ENCODE measurements at regions not wholly inside any gene's neighbourhood (a gene's known extent, or its start where the extent isn't known, plus 50 kb on each side); places are given as distances from the start of the nearest gene placed in this dataset.

DNA sequence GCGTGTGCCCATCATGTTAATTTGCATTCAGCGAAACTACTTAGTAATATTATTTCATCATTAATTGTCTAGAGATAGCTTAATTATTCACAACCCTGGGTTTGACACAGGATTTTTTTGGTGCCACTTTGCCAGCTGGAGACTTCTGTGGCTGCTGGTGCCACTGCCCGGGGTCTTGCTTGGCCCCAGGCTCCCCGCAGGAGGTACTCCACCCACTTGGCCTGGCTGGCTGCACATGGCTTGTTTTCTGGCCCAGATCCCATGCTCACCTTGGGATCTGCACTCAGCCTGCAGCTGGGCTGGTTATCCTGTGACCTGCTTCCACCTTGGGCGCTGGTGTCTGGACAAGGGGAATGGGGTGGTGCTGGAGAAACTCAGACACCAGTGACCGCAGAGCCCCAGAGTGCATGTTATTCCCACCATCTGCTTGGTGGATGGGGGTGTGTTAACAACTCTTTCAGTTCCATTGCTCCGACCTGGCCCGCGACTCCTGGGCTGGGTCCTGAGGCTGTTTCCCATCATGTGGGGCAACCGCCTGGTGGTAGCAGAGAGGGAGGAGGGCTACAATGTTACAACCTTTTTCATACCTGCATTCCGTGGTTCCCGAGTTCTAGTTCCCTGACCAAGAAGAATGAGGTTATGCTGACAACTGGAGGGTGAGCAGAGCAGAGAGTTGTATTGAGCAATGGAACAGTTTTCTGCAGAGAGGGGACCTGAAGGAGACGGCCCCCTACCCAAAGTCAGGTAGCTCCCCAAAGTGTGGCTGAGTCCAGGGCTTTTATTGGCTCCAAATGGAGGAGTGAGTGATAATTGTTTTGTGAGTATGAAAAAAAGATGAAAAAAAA is 1950.0 kb upstream of the IGFBP7 start:
- TF ChIP-seq, protein P1, sequence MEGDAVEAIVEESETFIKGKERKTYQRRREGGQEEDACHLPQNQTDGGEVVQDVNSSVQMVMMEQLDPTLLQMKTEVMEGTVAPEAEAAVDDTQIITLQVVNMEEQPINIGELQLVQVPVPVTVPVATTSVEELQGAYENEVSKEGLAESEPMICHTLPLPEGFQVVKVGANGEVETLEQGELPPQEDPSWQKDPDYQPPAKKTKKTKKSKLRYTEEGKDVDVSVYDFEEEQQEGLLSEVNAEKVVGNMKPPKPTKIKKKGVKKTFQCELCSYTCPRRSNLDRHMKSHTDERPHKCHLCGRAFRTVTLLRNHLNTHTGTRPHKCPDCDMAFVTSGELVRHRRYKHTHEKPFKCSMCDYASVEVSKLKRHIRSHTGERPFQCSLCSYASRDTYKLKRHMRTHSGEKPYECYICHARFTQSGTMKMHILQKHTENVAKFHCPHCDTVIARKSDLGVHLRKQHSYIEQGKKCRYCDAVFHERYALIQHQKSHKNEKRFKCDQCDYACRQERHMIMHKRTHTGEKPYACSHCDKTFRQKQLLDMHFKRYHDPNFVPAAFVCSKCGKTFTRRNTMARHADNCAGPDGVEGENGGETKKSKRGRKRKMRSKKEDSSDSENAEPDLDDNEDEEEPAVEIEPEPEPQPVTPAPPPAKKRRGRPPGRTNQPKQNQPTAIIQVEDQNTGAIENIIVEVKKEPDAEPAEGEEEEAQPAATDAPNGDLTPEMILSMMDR (IDR thresholded peaks at IDR 0.05 in 2 of 3, conservative IDR thresholded peaks at IDR 0.05 in 1 of 3; ENCODE audit: control insufficient read depth in 2 of 3, extremely low read depth in 1 of 3, insufficient read depth in 1 of 3, low read depth in 3 of 3, low read length in 3 of 3) = no peak
- TF ChIP-seq, protein P2, sequence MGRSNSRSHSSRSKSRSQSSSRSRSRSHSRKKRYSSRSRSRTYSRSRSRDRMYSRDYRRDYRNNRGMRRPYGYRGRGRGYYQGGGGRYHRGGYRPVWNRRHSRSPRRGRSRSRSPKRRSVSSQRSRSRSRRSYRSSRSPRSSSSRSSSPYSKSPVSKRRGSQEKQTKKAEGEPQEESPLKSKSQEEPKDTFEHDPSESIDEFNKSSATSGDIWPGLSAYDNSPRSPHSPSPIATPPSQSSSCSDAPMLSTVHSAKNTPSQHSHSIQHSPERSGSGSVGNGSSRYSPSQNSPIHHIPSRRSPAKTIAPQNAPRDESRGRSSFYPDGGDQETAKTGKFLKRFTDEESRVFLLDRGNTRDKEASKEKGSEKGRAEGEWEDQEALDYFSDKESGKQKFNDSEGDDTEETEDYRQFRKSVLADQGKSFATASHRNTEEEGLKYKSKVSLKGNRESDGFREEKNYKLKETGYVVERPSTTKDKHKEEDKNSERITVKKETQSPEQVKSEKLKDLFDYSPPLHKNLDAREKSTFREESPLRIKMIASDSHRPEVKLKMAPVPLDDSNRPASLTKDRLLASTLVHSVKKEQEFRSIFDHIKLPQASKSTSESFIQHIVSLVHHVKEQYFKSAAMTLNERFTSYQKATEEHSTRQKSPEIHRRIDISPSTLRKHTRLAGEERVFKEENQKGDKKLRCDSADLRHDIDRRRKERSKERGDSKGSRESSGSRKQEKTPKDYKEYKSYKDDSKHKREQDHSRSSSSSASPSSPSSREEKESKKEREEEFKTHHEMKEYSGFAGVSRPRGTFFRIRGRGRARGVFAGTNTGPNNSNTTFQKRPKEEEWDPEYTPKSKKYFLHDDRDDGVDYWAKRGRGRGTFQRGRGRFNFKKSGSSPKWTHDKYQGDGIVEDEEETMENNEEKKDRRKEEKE (IDR thresholded peaks at IDR 0.05) = no peak

All from GM12878 (cell line).